Right lobe of liver (tissue), 4 donors: ENCODE measurements at regions not wholly inside any gene's neighbourhood (a gene's known extent, or its start where the extent isn't known, plus 50 kb on each side); places are given as distances from the start of the nearest gene placed in this dataset.

ENCODE experiments used
- CTCF ChIP-seq, 4 donors: fragments of 200-600 bp in 3 of 4; fragments of 450-650 bp in 1 of 4; IDR thresholded peaks; one replicate each; pipeline versions ENCODE4 v1.5.1 to v1.8.0; 2016 to 2022; ENCODE audit warnings: antibody characterized with exemption in 4 of 4, mild to moderate bottlenecking in 2 of 4
- POLR2A ChIP-seq: fragments of 450-650 bp; IDR thresholded peaks from one replicate; pipeline ENCODE4 v1.6.1; 2017; ENCODE audit warnings: antibody characterized with exemption, mild to moderate bottlenecking
- donor health status: DM: no; HTN: no; CAD: no.
- donor health status: DM: no; HTN: no; CAD: no.
- donor health status: DM: no; HTN: yes; CAD: no.

- TF ChIP-seq CTCF (IDR thresholded peaks at IDR 0.05) (no peak), POLR2A (no peak)
These were observed 149.7 kb downstream of the HAPSTR1 start for GRCh38 chr16:9241177-9241576.
